GM12873 (cell line): ENCODE measurements at regions not wholly inside any gene's neighbourhood (a gene's known extent, or its start where the extent isn't known, plus 50 kb on each side); places are given as distances from the start of the nearest gene placed in this dataset.

ENCODE experiments used
- TF ChIP-seq, protein P1 (sequence below): IDR thresholded peaks from 2 replicates; pipeline ENCODE4 v1.5.1; 2012; ENCODE audit warnings: low read depth, mild to moderate bottlenecking, moderate library complexity, low read length, control low read depth; ENCODE audit not compliant: insufficient read depth; ENCODE audit errors: missing control alignments

DNA sequence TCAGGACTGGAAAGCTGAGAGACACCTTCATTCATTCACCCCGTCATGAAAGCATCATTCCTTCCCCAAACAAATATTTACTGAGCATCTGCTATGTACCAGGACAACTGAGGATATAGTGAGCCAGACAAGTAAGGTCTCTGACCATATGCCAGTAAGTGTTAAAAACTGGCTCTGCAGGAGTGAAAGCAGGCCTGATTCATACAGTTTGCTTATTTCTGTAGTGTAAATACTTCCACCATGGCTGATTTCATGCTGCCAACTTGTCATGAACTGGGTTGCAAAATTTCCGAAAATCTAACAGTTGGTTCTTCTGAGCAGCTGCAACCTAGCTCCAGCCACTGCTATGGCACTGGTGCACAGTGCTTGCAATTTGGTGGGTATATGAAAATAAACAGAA lies 68.1 kb downstream of the YIPF5 start:
- TF ChIP-seq, protein P1, sequence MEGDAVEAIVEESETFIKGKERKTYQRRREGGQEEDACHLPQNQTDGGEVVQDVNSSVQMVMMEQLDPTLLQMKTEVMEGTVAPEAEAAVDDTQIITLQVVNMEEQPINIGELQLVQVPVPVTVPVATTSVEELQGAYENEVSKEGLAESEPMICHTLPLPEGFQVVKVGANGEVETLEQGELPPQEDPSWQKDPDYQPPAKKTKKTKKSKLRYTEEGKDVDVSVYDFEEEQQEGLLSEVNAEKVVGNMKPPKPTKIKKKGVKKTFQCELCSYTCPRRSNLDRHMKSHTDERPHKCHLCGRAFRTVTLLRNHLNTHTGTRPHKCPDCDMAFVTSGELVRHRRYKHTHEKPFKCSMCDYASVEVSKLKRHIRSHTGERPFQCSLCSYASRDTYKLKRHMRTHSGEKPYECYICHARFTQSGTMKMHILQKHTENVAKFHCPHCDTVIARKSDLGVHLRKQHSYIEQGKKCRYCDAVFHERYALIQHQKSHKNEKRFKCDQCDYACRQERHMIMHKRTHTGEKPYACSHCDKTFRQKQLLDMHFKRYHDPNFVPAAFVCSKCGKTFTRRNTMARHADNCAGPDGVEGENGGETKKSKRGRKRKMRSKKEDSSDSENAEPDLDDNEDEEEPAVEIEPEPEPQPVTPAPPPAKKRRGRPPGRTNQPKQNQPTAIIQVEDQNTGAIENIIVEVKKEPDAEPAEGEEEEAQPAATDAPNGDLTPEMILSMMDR, result no peak

DNA sequence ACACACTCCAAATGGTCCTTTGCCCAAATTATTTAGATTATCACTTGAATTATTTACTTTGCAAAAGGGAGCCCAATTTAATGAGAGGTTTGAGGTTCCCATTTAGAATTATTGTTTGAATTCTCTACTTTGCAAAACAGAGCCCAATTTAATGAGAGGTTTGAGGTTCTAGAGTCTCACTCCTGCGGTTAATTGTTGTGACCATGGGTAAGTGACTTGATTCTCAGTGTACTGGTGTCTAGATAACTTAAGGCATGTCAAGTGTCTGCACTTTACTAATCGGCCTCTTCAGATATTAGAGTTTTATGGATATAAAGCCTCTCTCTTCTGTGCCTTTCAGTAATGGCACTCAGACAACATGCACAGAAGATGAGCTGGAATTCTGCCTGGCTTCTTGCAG lies 67.5 kb downstream of the YIPF5 start:
- TF ChIP-seq, protein P1, result no peak

DNA sequence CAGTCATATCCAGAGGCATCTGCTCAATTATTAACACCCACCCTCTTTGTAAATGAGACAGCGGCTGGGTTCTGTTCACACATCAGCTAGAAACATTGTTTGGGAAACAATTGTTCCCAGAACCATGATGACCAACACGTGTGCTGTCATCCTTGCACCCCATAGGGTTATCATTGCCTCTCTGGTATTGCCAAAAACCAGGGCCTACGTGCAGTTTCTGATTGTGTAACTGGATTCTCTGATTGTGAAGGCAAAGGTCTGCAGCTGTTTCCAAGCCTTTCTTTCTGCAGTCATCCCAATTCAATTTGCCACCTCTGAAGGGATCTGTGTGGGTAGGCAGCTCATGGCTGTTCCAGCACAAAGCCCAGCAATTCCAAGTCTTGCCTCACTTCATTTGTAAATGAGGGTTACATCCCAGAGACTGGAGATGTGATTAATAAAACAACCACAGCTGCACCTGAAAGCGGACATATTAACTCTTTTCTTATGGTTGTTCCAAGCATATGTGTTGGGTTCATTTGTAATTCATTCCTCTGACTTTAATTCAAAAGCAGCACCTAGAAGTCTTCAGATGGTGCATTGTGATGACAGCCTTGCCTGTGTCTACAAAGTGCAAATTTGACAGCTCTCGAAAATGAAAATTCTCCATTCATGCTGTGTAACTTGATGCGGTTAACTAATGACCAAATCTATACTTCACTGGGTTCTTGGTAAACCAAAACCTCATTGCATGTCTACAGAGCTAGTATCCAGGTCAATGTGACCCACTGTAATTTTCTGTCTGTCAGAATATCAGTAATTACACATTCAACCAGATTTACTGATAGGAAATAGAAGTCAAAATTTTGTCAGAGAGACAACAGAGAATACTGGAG lies 66.6 kb downstream of the YIPF5 start:
- TF ChIP-seq, protein P1, result no peak

DNA sequence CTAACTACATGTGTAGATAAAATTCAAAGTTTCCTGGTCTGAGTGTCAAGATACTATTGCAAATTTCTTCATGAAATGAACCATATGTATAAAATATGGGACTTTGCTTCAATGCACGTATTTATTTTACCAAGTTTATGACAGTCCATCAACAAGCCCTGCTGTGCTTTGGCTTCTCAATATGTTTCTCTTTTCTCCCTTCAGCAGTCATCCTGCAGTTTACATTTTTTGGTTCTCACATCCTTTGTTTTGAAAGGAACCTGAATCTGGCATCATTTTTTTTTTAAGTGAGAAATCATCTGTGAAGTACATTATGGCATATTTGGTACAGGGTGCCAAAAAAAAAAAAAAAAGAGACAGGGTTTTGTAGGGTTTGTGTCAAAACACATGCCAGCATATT lies 65.1 kb downstream of the YIPF5 start:
- TF ChIP-seq, protein P1, result no peak

DNA sequence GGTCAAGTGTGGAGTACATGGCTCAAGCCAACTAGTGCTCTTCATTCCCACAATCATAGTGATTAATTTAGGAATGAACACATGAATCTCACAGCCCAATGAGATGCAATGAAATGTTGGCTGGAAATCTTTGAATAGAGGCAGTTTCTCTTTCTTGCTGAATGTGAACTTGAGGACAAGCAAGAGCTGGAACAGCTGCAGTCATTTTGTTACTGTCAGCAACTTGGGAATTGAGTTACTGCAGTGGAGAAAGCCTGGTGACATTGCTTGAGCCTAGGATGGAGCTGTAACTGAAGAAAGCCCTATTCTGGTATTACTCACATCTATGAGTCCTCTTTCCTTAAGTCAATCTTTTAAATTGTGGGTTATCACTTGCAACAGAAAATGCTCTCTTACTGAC lies 62.3 kb downstream of the YIPF5 start:
- TF ChIP-seq, protein P1, result no peak
